ENCODE measurements at regions not wholly inside any gene's neighbourhood (a gene's known extent, or its start where the extent isn't known, plus 50 kb on each side); places are given as distances from the start of the nearest gene placed in this dataset.

DNA sequence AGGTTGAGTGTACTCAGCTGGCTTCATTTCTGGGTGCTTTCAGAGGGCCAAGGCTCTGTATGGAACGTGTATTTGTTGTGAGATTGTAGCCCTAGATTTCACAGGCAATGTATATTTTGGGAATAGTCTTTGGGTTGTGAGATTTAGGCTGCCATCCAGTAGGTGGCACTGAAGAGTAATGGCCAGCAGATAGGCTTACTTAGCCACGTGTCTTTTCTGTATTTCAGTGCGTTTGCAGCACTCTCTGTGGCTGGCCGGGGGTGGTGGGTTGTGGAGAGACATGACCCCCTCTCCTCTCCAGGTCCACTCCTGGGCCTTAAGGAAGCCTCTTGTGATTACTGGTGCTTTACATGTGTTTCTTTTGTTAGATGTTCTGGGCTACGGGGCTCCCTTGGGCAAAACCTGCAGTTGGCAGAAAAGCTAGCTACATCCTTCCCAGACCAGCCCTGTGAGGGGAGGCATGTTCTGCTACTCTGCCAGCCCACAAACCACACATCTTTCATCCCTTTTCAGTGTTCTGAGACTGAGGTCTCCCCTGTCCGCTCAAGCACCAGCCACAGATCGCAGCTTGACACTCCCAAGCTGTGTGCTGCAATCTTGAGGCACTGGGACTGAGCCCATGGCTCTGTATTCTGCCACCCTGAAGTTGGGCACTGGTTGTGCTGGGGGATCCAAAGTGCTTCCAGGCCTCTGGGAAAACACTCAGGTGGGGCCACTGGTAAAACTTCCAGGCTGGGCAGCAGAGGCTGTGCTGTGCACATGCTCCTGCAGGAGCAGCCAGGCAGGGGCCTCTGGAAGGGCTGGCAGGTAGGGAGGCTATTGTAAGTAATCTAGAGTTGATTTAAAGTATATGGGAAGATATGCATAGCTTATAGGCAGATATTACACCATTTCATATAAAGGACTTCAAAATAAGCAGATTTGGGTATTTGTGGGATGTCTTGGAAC, 1096.8 kb upstream of the PCDH20 start:
- TF ChIP-seq, protein P1, sequence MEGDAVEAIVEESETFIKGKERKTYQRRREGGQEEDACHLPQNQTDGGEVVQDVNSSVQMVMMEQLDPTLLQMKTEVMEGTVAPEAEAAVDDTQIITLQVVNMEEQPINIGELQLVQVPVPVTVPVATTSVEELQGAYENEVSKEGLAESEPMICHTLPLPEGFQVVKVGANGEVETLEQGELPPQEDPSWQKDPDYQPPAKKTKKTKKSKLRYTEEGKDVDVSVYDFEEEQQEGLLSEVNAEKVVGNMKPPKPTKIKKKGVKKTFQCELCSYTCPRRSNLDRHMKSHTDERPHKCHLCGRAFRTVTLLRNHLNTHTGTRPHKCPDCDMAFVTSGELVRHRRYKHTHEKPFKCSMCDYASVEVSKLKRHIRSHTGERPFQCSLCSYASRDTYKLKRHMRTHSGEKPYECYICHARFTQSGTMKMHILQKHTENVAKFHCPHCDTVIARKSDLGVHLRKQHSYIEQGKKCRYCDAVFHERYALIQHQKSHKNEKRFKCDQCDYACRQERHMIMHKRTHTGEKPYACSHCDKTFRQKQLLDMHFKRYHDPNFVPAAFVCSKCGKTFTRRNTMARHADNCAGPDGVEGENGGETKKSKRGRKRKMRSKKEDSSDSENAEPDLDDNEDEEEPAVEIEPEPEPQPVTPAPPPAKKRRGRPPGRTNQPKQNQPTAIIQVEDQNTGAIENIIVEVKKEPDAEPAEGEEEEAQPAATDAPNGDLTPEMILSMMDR (IDR thresholded peaks at IDR 0.05): peak in 3 of 4 experiments; percentile 23 to 29 (median 27)
- TF ChIP-seq POLR2A (IDR thresholded peaks at IDR 0.05): no peak

Data from prostate gland (tissue), 2 donors.